ENCODE measurements at regions not wholly inside any gene's neighbourhood (a gene's known extent, or its start where the extent isn't known, plus 50 kb on each side); places are given as distances from the start of the nearest gene placed in this dataset.

DNA sequence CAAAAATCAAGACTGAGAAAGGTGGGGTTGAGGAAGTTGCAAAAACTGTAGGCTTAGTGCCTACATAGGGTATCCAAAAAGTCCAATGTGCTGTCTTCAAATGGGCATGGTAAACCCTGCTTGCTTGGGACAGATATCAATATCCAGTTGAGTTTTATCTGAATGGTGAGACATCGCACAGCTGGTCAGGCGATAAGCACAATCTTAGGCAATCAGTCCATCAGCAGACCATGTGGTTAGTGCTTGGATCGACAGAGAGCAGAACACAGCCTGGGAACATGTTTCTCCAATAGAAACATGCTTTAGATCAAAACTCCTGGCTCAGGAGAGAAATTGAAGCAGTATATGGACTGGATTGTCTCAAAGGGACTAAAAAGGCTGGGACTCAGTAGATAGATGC lies 151.3 kb upstream of the IPO5 start:
- no peak for DNase-seq

GRCh38 chr13:97809576-97809975 lies 143.9 kb upstream of the IPO5 start:
- DNase-seq, result no peak

- DNase-seq, result peak; percentile 7
Observed at GRCh38 chr13:97810152-97810551, 143.3 kb upstream of the IPO5 start.

- DNase-seq, result no peak
Observed at GRCh38 chr13:97822377-97822776, 131.1 kb upstream of the IPO5 start.

DNA sequence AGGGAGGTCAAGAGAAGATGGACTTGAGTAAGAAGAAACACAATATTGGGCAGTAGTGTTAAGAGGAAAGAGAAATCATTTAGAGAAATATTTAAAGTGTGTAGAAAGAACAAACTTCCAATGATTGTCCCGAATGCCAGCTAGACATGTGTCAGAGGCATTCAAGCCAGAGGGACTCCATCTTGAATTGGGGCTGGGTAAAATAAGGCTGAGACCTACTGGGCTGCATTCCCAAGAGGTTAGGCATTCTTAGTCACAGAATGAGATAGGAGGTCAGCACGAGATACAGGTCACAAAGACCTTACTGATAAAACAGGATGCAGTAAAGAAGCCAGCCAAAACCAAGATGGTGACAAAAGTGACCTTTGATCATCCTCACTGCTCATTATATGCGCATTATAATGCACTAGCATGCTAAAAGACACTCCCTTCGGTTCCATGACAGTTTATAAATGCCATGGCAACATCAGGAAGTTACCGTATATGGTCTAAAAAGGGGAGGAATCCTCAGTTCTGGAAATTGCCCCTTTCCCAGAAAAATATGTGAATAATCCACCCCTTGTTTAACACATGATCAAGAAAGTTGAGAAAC lies 127.0 kb upstream of the IPO5 start:
- no peak for DNase-seq

DNA sequence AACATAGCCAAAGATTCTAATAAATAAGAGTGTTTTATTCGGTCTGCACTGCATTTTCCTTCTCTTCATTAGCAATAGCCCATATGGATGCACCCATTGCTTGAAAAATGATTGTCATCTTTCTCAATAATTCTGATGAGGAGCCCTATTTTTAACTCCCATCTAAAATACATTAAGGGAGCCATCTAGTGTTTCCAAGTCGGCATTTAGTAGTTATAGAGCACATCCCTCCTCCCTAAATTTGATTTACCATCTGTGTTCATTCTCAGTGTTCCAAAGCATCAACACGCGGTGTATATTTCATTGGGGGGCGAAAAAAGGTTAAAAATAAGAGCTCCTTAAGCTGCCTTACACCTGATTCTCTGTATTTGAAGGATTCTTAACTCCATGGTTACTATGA lies 119.2 kb upstream of the IPO5 start:
- no peak for DNase-seq

DNA sequence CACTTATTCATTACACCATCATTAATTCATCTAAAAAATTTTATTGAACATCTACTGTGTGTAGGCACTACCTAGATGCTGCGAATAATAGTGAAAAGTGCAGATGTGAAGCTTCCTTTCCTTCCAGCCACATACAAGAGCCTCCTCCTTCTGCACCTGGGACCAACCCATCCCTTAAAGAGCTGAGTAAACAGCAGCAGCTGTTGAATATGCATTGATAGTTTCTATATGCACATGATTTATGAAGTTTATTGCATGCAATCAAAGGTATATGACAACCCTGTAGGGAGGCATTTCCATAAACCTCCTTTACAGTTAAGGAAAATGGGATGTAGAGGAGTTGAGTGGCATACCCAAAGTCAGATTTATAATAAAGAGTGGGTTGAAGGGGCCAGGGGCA lies 110.3 kb upstream of the IPO5 start:
- DNase-seq, result no peak

GRCh38 chr13:97844151-97844550 lies 109.3 kb upstream of the IPO5 start:
- DNase-seq, result no peak

- no peak for DNase-seq
Observed at GRCh38 chr13:97848886-97849285, 104.6 kb upstream of the IPO5 start.

GRCh38 chr13:97849305-97849704 lies 104.2 kb upstream of the IPO5 start:
- DNase-seq, result no peak

GRCh38 chr13:97851269-97851668 lies 102.2 kb upstream of the IPO5 start:
- DNase-seq, result no peak

DNA sequence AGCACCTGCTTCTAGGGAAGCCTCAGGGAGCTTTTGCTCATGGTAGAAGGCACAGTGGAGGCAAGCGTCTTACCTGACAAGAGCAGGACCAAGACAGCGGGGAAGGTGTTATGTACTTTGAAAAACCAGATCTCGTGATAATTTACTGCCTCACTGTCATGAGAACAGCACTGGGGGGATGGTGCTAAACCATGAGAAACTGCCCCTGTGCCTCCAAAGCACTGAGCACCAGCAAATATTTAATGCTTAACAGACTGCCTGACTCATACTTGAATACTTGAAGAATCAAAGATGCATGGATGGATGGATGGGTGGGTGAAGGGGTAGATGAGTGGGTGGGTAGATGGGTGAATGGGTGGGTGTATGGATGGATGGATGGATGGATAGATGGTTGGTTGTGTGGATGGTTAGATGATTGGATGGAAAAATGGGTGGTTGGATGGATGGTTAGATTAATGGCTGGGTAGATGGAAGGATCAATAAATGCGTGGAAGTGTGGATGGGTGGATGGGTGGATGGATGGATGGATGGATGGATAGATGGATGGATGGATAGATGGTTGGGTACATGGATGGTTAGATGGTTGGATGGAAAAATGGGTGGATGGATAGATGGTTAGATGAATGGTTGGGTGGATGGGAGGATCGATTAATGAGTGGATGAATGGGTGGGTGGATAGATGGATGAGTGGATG lies 101.1 kb upstream of the IPO5 start:
- DNase-seq, result no peak

DNA sequence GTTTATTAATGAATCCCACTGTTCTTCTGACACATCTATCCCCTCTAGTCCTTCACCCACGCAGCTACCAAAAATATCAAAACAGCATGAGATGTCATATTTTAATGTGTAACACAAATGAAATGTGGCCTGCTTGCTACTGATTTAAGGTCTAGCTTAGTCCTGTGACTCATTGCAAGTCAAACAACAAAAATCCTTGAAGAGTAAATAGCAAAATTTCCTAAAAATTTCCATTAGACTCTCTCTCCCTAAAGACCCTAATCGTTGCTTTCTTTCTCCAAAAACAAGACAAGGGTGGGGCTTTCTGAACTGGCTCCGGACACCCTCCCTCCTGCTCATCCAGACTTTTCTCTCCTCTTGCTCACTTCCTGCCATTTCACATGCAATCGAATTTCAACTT lies 99.9 kb upstream of the IPO5 start:
- no peak for DNase-seq

- DNase-seq, result peak; percentile 43
Observed at GRCh38 chr13:97855570-97856303, 97.7 kb upstream of the IPO5 start.

DNA sequence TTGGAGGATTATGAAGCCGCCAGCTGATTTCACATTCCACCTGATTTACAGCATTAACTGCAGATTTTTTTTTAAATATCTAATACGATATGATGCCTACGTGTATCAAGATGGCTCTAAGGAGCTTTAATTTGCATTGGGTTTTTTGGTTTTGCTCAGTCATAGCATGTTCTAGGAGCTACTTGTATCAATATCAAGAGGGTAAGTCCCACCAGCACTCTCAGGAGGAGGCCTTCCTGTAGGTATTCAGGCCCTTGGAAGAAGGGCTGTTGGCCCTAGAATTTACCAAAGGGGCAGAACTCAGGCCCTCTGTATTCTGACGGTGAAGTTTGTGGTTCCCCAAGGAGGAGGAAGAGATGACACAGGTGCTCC lies 97.2 kb upstream of the IPO5 start:
- DNase-seq, result no peak

GRCh38 chr13:97858161-97858560 lies 95.3 kb upstream of the IPO5 start:
- DNase-seq, result no peak

GRCh38 chr13:97866346-97866745 lies 87.1 kb upstream of the IPO5 start:
- DNase-seq, result no peak

DNA sequence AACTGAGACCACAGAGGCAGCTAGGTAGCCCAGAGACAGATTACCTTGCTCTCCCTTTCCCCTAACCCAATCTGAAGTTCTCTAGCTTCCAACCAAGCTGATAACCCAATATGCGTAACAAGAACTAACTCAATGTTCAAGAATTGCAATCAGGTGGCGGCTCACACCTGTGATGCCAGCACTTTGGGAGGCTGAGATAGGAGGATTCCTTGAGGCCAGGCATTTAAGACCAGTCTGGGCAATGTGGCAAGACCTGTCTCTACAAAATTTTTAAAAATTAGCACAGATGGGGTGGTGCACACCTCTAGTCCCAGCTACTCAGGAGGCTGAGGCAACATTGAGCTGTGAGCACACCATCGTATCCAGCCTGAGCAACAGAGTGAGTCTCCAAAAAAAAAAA lies 86.7 kb upstream of the IPO5 start:
- no peak for DNase-seq

GRCh38 chr13:97873398-97873797 lies 80.1 kb upstream of the IPO5 start:
- no peak for DNase-seq

DNA sequence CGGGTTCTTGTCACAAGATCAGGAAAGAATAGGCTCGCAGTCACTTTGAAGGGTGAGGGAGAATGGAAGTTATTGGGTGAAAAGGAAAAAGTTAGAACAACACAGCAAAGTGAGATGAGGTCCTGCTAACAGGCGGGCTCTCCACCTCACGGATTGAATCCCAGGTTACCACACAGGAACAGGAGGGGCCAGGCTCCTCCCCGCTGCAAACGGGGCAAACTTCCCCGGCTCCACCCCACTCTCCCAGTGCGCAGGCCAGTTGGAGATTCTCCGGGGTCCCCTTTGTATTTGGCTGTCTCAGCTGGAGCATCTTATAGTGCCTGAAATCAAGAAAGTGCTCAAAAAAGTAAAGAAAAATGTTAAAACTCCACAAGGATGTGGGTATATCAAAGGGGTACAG lies 78.3 kb upstream of the IPO5 start:
- no peak for DNase-seq

DNA sequence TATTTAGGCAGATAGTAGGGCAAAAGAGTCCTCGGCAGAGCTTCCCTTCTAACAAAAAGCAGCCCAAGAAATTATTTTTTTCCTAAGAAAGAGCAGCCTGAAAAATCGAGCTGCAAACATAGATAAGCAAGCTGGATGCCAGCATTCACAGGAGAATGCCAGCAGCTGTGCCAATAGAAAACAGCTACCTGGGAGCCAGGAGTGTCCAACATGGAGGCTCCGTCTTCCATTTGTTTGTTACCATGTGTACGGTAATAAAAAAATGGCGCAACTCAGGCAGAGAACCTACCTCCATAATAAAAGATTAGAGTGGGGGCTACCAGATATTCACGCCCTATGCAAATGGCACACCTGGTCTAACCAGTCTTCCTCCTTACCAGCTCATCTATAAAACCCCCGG lies 77.6 kb upstream of the IPO5 start:
- no peak for DNase-seq

GRCh38 chr13:97878431-97879375 lies 74.8 kb upstream of the IPO5 start:
- no peak for DNase-seq

DNA sequence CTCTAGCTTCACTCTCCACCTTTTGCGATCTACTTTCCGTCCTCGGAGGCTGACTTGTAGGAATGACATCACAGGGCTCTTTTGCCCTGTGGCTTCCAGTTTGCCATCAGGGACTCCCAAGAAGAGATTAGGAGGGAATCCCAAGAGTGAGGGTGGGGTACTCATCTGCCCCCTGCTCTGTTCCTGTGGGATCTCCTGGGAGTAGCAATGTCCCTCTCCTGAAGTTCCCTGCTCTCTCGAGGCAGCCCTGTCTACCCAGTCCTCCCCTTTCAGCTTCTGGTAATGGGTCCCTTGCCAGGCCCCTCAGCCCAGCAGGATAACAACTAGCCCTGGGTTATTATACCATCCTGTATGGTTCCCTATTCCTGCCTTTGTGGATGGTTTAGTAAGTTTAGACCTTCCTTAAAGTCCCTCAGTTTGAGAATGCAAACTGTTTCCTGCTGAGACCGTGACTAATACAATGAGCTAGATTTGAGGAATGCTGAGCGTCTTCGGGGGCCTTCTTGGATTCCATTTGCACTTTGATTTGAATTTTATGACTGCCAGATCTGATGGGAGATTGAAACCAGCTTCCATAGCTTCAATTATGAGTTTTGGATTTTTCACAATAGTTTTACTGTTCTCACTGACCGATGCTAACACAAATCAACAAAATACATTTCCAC lies 73.7 kb upstream of the IPO5 start:
- DNase-seq, result no peak

All from NCI-H1105 (cell line).